ENCODE measurements at regions not wholly inside any gene's neighbourhood (a gene's known extent, or its start where the extent isn't known, plus 50 kb on each side); places are given as distances from the start of the nearest gene placed in this dataset.

GRCh38 chr18:61653823-61654551, 238.8 kb downstream of the RNF152 start:
- no peak for DNase-seq (ENCODE audit: extremely low spot score, unreplicated experiment)
- Mint-ChIP-seq H3K9me3 (peaks cover 11% of the 10 kb centered on the region), H3K4me3 (no peak overlapping the region), H3K27ac (no peak overlapping the region), H3K27me3 (no peaks in the 10 kb centered on the region), H3K36me3 (no peaks in the 10 kb centered on the region), H3K4me1 (ENCODE audit: unreplicated experiment) (peaks cover 20% of the 10 kb centered on the region)
- no peak for TF ChIP-seq CTCF (conservative IDR thresholded peaks at IDR 0.05)

- DNase-seq (ENCODE audit: extremely low spot score, unreplicated experiment): no peak
- Mint-ChIP-seq H3K9me3 (peaks cover 5% of the 10 kb centered on the region), H3K4me3 (no peak overlapping the region), H3K36me3 (no peaks in the 10 kb centered on the region), H3K4me1 (ENCODE audit: unreplicated experiment) (peaks cover 20% of the 10 kb centered on the region), H3K27ac (peak overlapping the region; percentile 61), H3K27me3 (no peaks in the 10 kb centered on the region)
- TF ChIP-seq CTCF (conservative IDR thresholded peaks at IDR 0.05): no peak
These were observed 240.9 kb downstream of the RNF152 start for GRCh38 chr18:61651880-61652268.

GRCh38 chr18:61651145-61651879, 241.5 kb downstream of the RNF152 start:
- Mint-ChIP-seq H3K9me3 (peaks cover 5% of the 10 kb centered on the region), H3K4me1 (ENCODE audit: unreplicated experiment) (peaks cover 20% of the 10 kb centered on the region), H3K27me3 (no peaks in the 10 kb centered on the region), H3K4me3 (peak overlapping the region; percentile 36), H3K36me3 (no peaks in the 10 kb centered on the region), H3K27ac (peak overlapping the region; percentile 80)
- DNase-seq (ENCODE audit: extremely low spot score, unreplicated experiment): no peak
- TF ChIP-seq CTCF (conservative IDR thresholded peaks at IDR 0.05): no peak

GRCh38 chr18:61643884-61644647, 248.7 kb downstream of the RNF152 start:
- DNase-seq (ENCODE audit: extremely low spot score, unreplicated experiment): no peak
- Mint-ChIP-seq H3K27me3 (no peaks in the 10 kb centered on the region), H3K9me3 (peaks cover 2% of the 10 kb centered on the region), H3K4me1 (ENCODE audit: unreplicated experiment) (peaks cover 2% of the 10 kb centered on the region), H3K36me3 (no peaks in the 10 kb centered on the region), H3K27ac (no peak overlapping the region), H3K4me3 (no peak overlapping the region)
- no peak for TF ChIP-seq CTCF (conservative IDR thresholded peaks at IDR 0.05)

GRCh38 chr18:61639886-61640285, 252.9 kb downstream of the RNF152 start:
- DNase-seq (ENCODE audit: extremely low spot score, unreplicated experiment): no peak
- H3K36me3 Mint-ChIP-seq: no peaks in the 10 kb centered on the region
- TF ChIP-seq CTCF (conservative IDR thresholded peaks at IDR 0.05): no peak
- no peak overlapping the region for H3K4me3 Mint-ChIP-seq
- no peaks in the 10 kb centered on the region for H3K27me3 Mint-ChIP-seq
- H3K27ac Mint-ChIP-seq: no peak overlapping the region
- no peaks in the 10 kb centered on the region for H3K9me3 Mint-ChIP-seq
- H3K4me1 Mint-ChIP-seq (ENCODE audit: unreplicated experiment): peaks cover 9% of the 10 kb centered on the region

Measured in type B pancreatic cell (in vitro differentiated cells).